ENCODE measurements at regions not wholly inside any gene's neighbourhood (a gene's known extent, or its start where the extent isn't known, plus 50 kb on each side); places are given as distances from the start of the nearest gene placed in this dataset.

- TF ChIP-seq ELK1 (CRISPR knock-in tag; IDR thresholded peaks at IDR 0.05) (no peak), ARID4B (CRISPR knock-in tag; IDR thresholded peaks at IDR 0.05) (no peak)
Measured at GRCh38 chr15:101124731-101125451, 127.0 kb downstream of the CHSY1 start.
